ENCODE measurements at regions not wholly inside any gene's neighbourhood (a gene's known extent, or its start where the extent isn't known, plus 50 kb on each side); places are given as distances from the start of the nearest gene placed in this dataset.

DNA sequence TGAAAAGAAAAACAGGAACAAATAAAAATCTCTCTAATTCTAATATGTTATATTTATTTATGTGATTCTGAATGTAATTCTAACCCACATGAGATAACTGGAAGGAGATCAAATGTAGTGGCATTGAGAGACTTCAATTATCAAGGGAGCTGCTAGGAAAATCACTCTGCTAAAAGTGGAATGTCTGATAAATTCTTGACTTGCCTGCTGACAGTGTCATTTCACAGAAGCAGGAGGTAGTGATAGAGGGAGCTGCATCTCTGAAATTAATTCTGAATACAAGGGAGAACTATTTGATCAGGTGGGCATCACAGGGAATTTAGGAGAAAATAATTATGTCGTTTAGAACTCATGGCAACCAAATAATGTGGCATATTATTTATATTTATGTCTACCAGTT lies 303.6 kb downstream of the BCAT1 start:
- H3K9me3 ChIP-seq (ENCODE audit: control insufficient read depth, low read depth, low read length), result no peaks in the 10 kb centered on the region
- H3K27me3 ChIP-seq (ENCODE audit: control insufficient read depth, extremely low read depth, insufficient read depth, low read length), result no peaks in the 10 kb centered on the region
- H3K36me3 ChIP-seq (ENCODE audit: control insufficient read depth in 2 of 2, extremely low read depth in 1 of 2, insufficient read depth in 2 of 2, low read length in 2 of 2), result no peaks in the 10 kb centered on the region
- no peak overlapping the region for H3K4me2 ChIP-seq (ENCODE audit: control insufficient read depth, extremely low read depth, insufficient read depth, low read depth, low read length)
- no peak overlapping the region for H3K4me3 ChIP-seq (ENCODE audit: control insufficient read depth in 2 of 3, extremely low read depth in 1 of 3, insufficient read depth in 2 of 3, low read depth in 1 of 3, low read length in 3 of 3)
- H3K9ac ChIP-seq (ENCODE audit: control insufficient read depth, extremely low read depth, insufficient read depth, low read length), result no peak overlapping the region
- FAIRE-seq (no peak), DNase-seq (ENCODE audit: low read depth, low spot score) (no peak)
- H3K4me1 ChIP-seq (ENCODE audit: control insufficient read depth, extremely low read depth, insufficient read depth, low read length), result no peaks in the 10 kb centered on the region
- dilution Hi-C loops (cut with MboI; ENCODE audit: extremely low pct_ligation_motif_present, low sequenced_read_pairs), result no loop called here
- no peak overlapping the region for H2AFZ ChIP-seq (ENCODE audit: control insufficient read depth, low read length)
- no peaks in the 10 kb centered on the region for H3K9me1 ChIP-seq (ENCODE audit: control insufficient read depth, extremely low read depth, insufficient read depth, low read length)
- no peaks in the 10 kb centered on the region for H4K20me1 ChIP-seq (ENCODE audit: control insufficient read depth, extremely low read depth, insufficient read depth, low read length)
- H3K79me2 ChIP-seq (ENCODE audit: control insufficient read depth, insufficient read depth, low read length), result no peaks in the 10 kb centered on the region
- no peak overlapping the region for H3K27ac ChIP-seq (ENCODE audit: control insufficient read depth, insufficient read depth, low read length)
- TF ChIP-seq EZH2 (IDR thresholded peaks at IDR 0.05; ENCODE audit: low read length), result no peak
- TF ChIP-seq, protein P1, sequence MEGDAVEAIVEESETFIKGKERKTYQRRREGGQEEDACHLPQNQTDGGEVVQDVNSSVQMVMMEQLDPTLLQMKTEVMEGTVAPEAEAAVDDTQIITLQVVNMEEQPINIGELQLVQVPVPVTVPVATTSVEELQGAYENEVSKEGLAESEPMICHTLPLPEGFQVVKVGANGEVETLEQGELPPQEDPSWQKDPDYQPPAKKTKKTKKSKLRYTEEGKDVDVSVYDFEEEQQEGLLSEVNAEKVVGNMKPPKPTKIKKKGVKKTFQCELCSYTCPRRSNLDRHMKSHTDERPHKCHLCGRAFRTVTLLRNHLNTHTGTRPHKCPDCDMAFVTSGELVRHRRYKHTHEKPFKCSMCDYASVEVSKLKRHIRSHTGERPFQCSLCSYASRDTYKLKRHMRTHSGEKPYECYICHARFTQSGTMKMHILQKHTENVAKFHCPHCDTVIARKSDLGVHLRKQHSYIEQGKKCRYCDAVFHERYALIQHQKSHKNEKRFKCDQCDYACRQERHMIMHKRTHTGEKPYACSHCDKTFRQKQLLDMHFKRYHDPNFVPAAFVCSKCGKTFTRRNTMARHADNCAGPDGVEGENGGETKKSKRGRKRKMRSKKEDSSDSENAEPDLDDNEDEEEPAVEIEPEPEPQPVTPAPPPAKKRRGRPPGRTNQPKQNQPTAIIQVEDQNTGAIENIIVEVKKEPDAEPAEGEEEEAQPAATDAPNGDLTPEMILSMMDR (optimal IDR thresholded peaks at IDR 0.05 in 1 of 3, IDR thresholded peaks at IDR 0.05 in 1 of 3, conservative IDR thresholded peaks at IDR 0.05 in 1 of 3; ENCODE audit: extremely low read depth in 1 of 3, insufficient read depth in 2 of 3, low read length in 3 of 3), result no peak

DNA sequence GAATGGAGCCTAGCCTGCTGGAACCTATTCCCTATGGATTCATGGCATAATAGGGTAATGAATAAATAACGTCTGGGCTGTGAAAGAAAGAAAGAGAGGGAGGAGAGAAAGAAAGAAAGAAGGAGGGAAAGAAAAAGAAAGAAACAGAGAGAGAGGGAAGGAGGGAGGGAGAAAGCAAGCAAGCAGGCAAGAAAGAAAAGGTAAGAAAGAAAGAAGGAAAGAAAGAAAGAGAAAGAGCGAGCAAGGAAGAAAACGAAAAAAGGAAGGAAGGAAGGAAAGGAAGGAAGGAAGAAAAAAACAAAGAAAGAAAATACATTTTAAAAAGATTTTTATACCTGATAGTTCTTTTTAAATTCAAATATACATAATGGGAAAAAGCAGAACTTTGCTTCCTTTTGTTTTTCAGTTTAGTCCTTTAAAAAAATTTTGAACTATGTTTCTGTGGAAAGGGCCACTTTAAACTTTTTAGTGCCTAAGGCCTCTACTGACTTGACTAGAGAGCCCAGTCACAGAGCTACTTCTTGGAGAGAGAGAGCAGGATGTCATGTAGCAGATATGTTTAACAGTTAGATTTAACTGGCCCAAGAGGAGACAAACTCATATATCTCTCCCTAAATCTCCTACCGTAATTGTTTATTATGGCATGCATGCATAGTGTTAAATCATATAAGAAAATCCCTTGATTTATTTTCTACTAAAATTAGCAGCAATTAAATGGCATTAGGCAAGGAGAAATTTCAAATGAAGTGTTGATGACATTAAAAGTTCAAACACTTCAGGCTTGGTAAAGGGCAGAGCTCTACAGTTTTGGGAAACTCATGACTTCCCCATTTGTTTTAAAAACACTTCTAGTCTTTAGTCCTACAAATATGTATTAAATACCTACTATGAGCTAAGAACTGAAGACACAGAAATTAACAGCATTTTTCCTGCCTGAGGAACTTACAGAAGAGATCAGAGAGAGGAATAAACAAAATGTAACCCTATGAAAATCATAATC lies 305.5 kb downstream of the BCAT1 start:
- no peaks in the 10 kb centered on the region for H3K36me3 ChIP-seq (ENCODE audit: control insufficient read depth in 2 of 2, extremely low read depth in 1 of 2, insufficient read depth in 2 of 2, low read length in 2 of 2)
- no peak overlapping the region for H2AFZ ChIP-seq (ENCODE audit: control insufficient read depth, low read length)
- H3K9me3 ChIP-seq (ENCODE audit: control insufficient read depth, low read depth, low read length), result no peaks in the 10 kb centered on the region
- H3K4me2 ChIP-seq (ENCODE audit: control insufficient read depth, extremely low read depth, insufficient read depth, low read depth, low read length), result no peak overlapping the region
- dilution Hi-C loops (cut with MboI; ENCODE audit: extremely low pct_ligation_motif_present, low sequenced_read_pairs), result no loop called here
- H3K4me1 ChIP-seq (ENCODE audit: control insufficient read depth, extremely low read depth, insufficient read depth, low read length), result no peaks in the 10 kb centered on the region
- no peaks in the 10 kb centered on the region for H3K79me2 ChIP-seq (ENCODE audit: control insufficient read depth, insufficient read depth, low read length)
- no peaks in the 10 kb centered on the region for H3K9me1 ChIP-seq (ENCODE audit: control insufficient read depth, extremely low read depth, insufficient read depth, low read length)
- no peaks in the 10 kb centered on the region for H3K27me3 ChIP-seq (ENCODE audit: control insufficient read depth, extremely low read depth, insufficient read depth, low read length)
- DNase-seq (ENCODE audit: low read depth, low spot score) (no peak), FAIRE-seq (no peak)
- no peak overlapping the region for H3K9ac ChIP-seq (ENCODE audit: control insufficient read depth, extremely low read depth, insufficient read depth, low read length)
- H4K20me1 ChIP-seq (ENCODE audit: control insufficient read depth, extremely low read depth, insufficient read depth, low read length), result no peaks in the 10 kb centered on the region
- H3K4me3 ChIP-seq (ENCODE audit: control insufficient read depth in 2 of 3, extremely low read depth in 1 of 3, insufficient read depth in 2 of 3, low read depth in 1 of 3, low read length in 3 of 3), result no peak overlapping the region
- no peak for TF ChIP-seq EZH2 (IDR thresholded peaks at IDR 0.05; ENCODE audit: low read length)
- TF ChIP-seq, protein P1 (optimal IDR thresholded peaks at IDR 0.05 in 1 of 3, IDR thresholded peaks at IDR 0.05 in 1 of 3, conservative IDR thresholded peaks at IDR 0.05 in 1 of 3; ENCODE audit: extremely low read depth in 1 of 3, insufficient read depth in 2 of 3, low read length in 3 of 3), result no peak
- no peak overlapping the region for H3K27ac ChIP-seq (ENCODE audit: control insufficient read depth, insufficient read depth, low read length)

All from keratinocyte (primary cell).